ENCODE measurements at regions not wholly inside any gene's neighbourhood (a gene's known extent, or its start where the extent isn't known, plus 50 kb on each side); places are given as distances from the start of the nearest gene placed in this dataset.

- H3K4me3 Mint-ChIP-seq: no peak overlapping the region
- peaks cover 22% of the 10 kb centered on the region for H3K27me3 Mint-ChIP-seq (ENCODE audit: insufficient read depth)
- H3K4me1 Mint-ChIP-seq (ENCODE audit: low read depth): no peaks in the 10 kb centered on the region
- TF ChIP-seq CTCF (IDR thresholded peaks at IDR 0.05): no peak
- H3K9me3 Mint-ChIP-seq: peaks cover 20% of the 10 kb centered on the region
- H3K27ac Mint-ChIP-seq: no peak overlapping the region
- DNase-seq: no peak
- peaks cover 8% of the 10 kb centered on the region; the same call in 1 of the 2 replicates for H3K36me3 Mint-ChIP-seq (ENCODE audit: low read depth)
These were observed 50.3 kb upstream of the CBFA2T3 start for GRCh38 chr16:89027281-89027680.

GRCh38 chr16:89031715-89032659 lies 55.0 kb upstream of the CBFA2T3 start:
- no peak for DNase-seq
- Mint-ChIP-seq H3K9me3 (peaks cover 9% of the 10 kb centered on the region), H3K4me1 (ENCODE audit: low read depth) (no peaks in the 10 kb centered on the region), H3K4me3 (no peak overlapping the region), H3K27ac (no peak overlapping the region), H3K27me3 (ENCODE audit: insufficient read depth) (peaks cover 30% of the 10 kb centered on the region), H3K36me3 (ENCODE audit: low read depth) (no peaks in the 10 kb centered on the region)
- no peak for TF ChIP-seq CTCF (IDR thresholded peaks at IDR 0.05)

- no peak for DNase-seq
- no peaks in the 10 kb centered on the region for H3K4me1 Mint-ChIP-seq (ENCODE audit: low read depth)
- no peaks in the 10 kb centered on the region for H3K36me3 Mint-ChIP-seq (ENCODE audit: low read depth)
- TF ChIP-seq CTCF (IDR thresholded peaks at IDR 0.05): no peak
- peaks cover 9% of the 10 kb centered on the region for H3K9me3 Mint-ChIP-seq
- peaks cover 36% of the 10 kb centered on the region for H3K27me3 Mint-ChIP-seq (ENCODE audit: insufficient read depth)
- H3K4me3 Mint-ChIP-seq: no peak overlapping the region
- H3K27ac Mint-ChIP-seq: no peak overlapping the region
These were observed 56.3 kb upstream of the CBFA2T3 start for GRCh38 chr16:89033304-89033703.

DNA sequence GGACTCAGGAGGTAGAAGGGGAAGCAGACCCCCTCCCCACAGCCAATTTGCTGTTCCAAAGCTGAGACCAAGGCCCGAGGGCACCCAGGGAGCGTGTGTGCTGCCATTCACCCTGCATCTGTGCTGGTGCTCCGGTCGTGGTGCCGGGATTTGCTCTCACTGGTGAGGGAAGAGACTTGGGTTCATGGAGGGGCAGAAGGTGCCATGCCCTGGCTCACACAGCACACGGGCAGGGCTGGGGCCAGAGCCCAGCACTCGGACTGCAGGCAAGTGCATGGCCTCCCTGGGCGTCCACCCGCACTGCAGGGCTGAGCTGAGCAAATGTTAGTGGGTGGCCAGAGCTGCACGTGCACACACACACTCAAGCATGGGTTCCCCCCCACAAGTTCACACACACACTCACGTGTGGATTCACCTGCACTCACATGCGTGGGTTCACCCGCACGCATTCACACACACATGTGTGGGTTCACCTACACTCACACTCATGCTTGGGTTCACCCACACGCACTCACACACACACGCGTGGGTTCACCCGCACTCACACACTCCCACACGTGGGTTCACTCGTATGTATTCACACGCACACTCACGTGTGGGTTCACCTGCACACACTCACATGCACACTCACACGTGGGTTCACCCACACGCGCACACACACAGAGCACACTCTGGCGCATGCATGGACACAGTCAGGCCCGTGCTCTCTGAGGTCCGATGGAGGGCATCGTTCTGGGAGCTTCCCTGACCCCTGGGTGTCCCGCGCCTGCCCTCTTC lies 57.0 kb upstream of the CBFA2T3 start:
- H3K4me3 Mint-ChIP-seq: no peak overlapping the region
- H3K27me3 Mint-ChIP-seq (ENCODE audit: insufficient read depth): peaks cover 36% of the 10 kb centered on the region
- no peak for TF ChIP-seq CTCF (IDR thresholded peaks at IDR 0.05)
- H3K4me1 Mint-ChIP-seq (ENCODE audit: low read depth): no peaks in the 10 kb centered on the region
- no peak overlapping the region for H3K27ac Mint-ChIP-seq
- H3K9me3 Mint-ChIP-seq: peaks cover 9% of the 10 kb centered on the region
- DNase-seq: no peak
- H3K36me3 Mint-ChIP-seq (ENCODE audit: low read depth): no peaks in the 10 kb centered on the region

- H3K4me3 Mint-ChIP-seq: no peak overlapping the region
- TF ChIP-seq CTCF (IDR thresholded peaks at IDR 0.05): no peak
- no peaks in the 10 kb centered on the region for H3K36me3 Mint-ChIP-seq (ENCODE audit: low read depth)
- H3K27me3 Mint-ChIP-seq (ENCODE audit: insufficient read depth): peaks cover 36% of the 10 kb centered on the region
- no peak overlapping the region for H3K27ac Mint-ChIP-seq
- no peaks in the 10 kb centered on the region for H3K4me1 Mint-ChIP-seq (ENCODE audit: low read depth)
- no peak for DNase-seq
- peaks cover 9% of the 10 kb centered on the region for H3K9me3 Mint-ChIP-seq
These were observed 57.6 kb upstream of the CBFA2T3 start for GRCh38 chr16:89034573-89034961.
